ENCODE measurements at regions not wholly inside any gene's neighbourhood (a gene's known extent, or its start where the extent isn't known, plus 50 kb on each side); places are given as distances from the start of the nearest gene placed in this dataset.
"Not testable (repeated sequence)": the region's sequence is repeated elsewhere in the genome, so short reads cannot be mapped to it uniquely, and the experiment has no call there.

- Histone ChIP-seq H4K20me1 (ENCODE audit: low read length) (no peaks in the 10 kb centered on the region), H3K9me2 (replicated peaks; ENCODE audit: low read length) (no peaks in the 10 kb centered on the region), H3K79me2 (ENCODE audit: low read length) (no peaks in the 10 kb centered on the region), H3K27me3 (ENCODE audit: low read length) (no peaks in the 10 kb centered on the region), H3K36me3 (ENCODE audit: low read depth, low read length) (no peaks in the 10 kb centered on the region), H3K27ac (ENCODE audit: low read length) (no peak overlapping the region), H2AFZ (ENCODE audit: low read length) (no peak overlapping the region), H3K4me1 (ENCODE audit: insufficient read depth, low read length) (no peaks in the 10 kb centered on the region), H3F3A (ENCODE audit: low read length, unreplicated experiment) (no peaks in the 10 kb centered on the region), H3K9me3 (ENCODE audit: low read length) (no peaks in the 10 kb centered on the region), H3K4me2 (ENCODE audit: low read length) (no peak overlapping the region), H3K4me3 (ENCODE audit: low read length) (no peak overlapping the region), H3K9ac (ENCODE audit: low read length) (no peak overlapping the region)
- DNase-seq: no peak
- BruUV-seq (replicated peaks): no TSS peak
- intact Hi-C loops (cut with micrococcal nuclease): no loop called here
- CTCF ChIA-PET: no interaction called here
- no peak for TF ChIP-seq EZH2 (IDR thresholded peaks at IDR 0.05; ENCODE audit: low read length, unreplicated experiment)
- TF ChIP-seq EZH2phosphoT487 (IDR thresholded peaks at IDR 0.05; ENCODE audit: borderline replicate concordance, low read length): no peak
- POLR2A ChIA-PET (ENCODE audit: unreplicated experiment): no interaction called here
- ATAC-seq: no peak
Observed at GRCh38 chr4:148842843-148843242, 400.6 kb upstream of the NR3C2 start.

GRCh38 chr4:148837571-148837970 is 395.4 kb upstream of the NR3C2 start:
- H3K79me2 ChIP-seq (ENCODE audit: low read length); H3K9me2 ChIP-seq (replicated peaks; ENCODE audit: low read length); H3K27ac ChIP-seq (ENCODE audit: low read length); CTCF ChIA-PET; H3K4me1 ChIP-seq (ENCODE audit: insufficient read depth, low read length); ATAC-seq; DNase-seq; H3F3A ChIP-seq (ENCODE audit: low read length, unreplicated experiment); H4K20me1 ChIP-seq (ENCODE audit: low read length); H3K4me2 ChIP-seq (ENCODE audit: low read length); H3K36me3 ChIP-seq (ENCODE audit: low read depth, low read length); H3K4me3 ChIP-seq (ENCODE audit: low read length); H3K9me3 ChIP-seq (ENCODE audit: low read length); H2AFZ ChIP-seq (ENCODE audit: low read length); POLR2A ChIA-PET (ENCODE audit: unreplicated experiment); BruUV-seq (replicated peaks); H3K27me3 ChIP-seq (ENCODE audit: low read length); H3K9ac ChIP-seq (ENCODE audit: low read length); intact Hi-C loops (cut with micrococcal nuclease): not testable (repeated sequence)

- DNase-seq: peak; percentile 47
- Histone ChIP-seq H3K36me3 (ENCODE audit: low read depth, low read length) (no peaks in the 10 kb centered on the region), H3K27me3 (ENCODE audit: low read length) (no peaks in the 10 kb centered on the region), H3F3A (ENCODE audit: low read length, unreplicated experiment) (no peaks in the 10 kb centered on the region), H3K9ac (ENCODE audit: low read length) (no peak overlapping the region), H3K27ac (ENCODE audit: low read length) (peak overlapping the region; percentile 71), H2AFZ (ENCODE audit: low read length) (peak overlapping the region; percentile 81), H3K9me3 (ENCODE audit: low read length) (no peaks in the 10 kb centered on the region), H3K9me2 (replicated peaks; ENCODE audit: low read length) (no peaks in the 10 kb centered on the region), H3K4me3 (ENCODE audit: low read length) (no peak overlapping the region), H4K20me1 (ENCODE audit: low read length) (no peaks in the 10 kb centered on the region), H3K4me1 (ENCODE audit: insufficient read depth, low read length) (peaks cover 12% of the 10 kb centered on the region), H3K79me2 (ENCODE audit: low read length) (no peaks in the 10 kb centered on the region), H3K4me2 (ENCODE audit: low read length) (peak overlapping the region; percentile 51)
- intact Hi-C loops (cut with micrococcal nuclease): no loop called here
- no peak for TF ChIP-seq CTCF (conservative IDR thresholded peaks at IDR 0.05; ENCODE audit: low read depth, low read length)
- peak; percentile 46 for ATAC-seq
- CTCF ChIA-PET: no interaction called here
- BruUV-seq (replicated peaks): no TSS peak
- POLR2A ChIA-PET (ENCODE audit: unreplicated experiment): interaction anchor here (0.6 kb wide), 1 partner anchor 20 kb away, joined by 3 read pairs; no protein-coding TSS in a partner anchor
Observed at GRCh38 chr4:148834804-148835631, 392.8 kb upstream of the NR3C2 start.

Measured in PC-3 (cell line).